ENCODE measurements at regions not wholly inside any gene's neighbourhood (a gene's known extent, or its start where the extent isn't known, plus 50 kb on each side); places are given as distances from the start of the nearest gene placed in this dataset.

GRCh38 chr18:29780816-29781215, 1261.7 kb downstream of the DSC3 start:
- no peak for TF ChIP-seq CTCF (IDR thresholded peaks at IDR 0.05)
- no peak for TF ChIP-seq POLR2A (IDR thresholded peaks at IDR 0.05)
